Neural cell (in vitro differentiated cells): ENCODE measurements at regions not wholly inside any gene's neighbourhood (a gene's known extent, or its start where the extent isn't known, plus 50 kb on each side); places are given as distances from the start of the nearest gene placed in this dataset.

Experiments used
- H2AFZ ChIP-seq: fragments of 200-600, 300-800 bp; sonication (generic), shearing (Covaris generic); 2 replicates; pipeline ENCODE4 v1.6.0; 2014; ENCODE audit warnings: low read depth, mild to moderate bottlenecking, antibody characterized with exemption, low read length, moderate library complexity
- H3F3A ChIP-seq: fragments of 200-600 bp; shearing (Covaris generic); 2 replicates; pipeline ENCODE4 v1.6.1; 2016; ENCODE audit warnings: mild to moderate bottlenecking, moderate library complexity, mixed read lengths, antibody characterized with exemption, low read length; ENCODE audit not compliant: insufficient read depth, poor library complexity, severe bottlenecking
- H3K27ac ChIP-seq: fragments of 200-600, 300-800 bp; sonication (generic), shearing (Covaris generic); 2 replicates; pipeline ENCODE4 v1.5.1; 2014; ENCODE audit warnings: mild to moderate bottlenecking, low read length, moderate library complexity
- H3K27me3 ChIP-seq: fragments of 300-800, 200-600 bp; sonication (generic), shearing (Covaris generic); 2 replicates; pipeline ENCODE4 v1.6.0; 2014; ENCODE audit warnings: mild to moderate bottlenecking, low read depth, low read length, moderate library complexity; ENCODE audit not compliant: insufficient read depth
- H3K36me3 ChIP-seq: fragments of 300-800, 200-600 bp; sonication (generic), shearing (Covaris generic); 2 replicates; pipeline ENCODE4 v1.5.1; 2014; ENCODE audit warnings: mild to moderate bottlenecking, antibody characterized with exemption, low read length, moderate library complexity; ENCODE audit not compliant: insufficient read depth
- H3K4me2 ChIP-seq: fragments of 300-800, 200-600 bp; sonication (generic), shearing (Covaris generic); 2 replicates; pipeline ENCODE4 v1.6.0; 2014; ENCODE audit warnings: mild to moderate bottlenecking, low read length
- H3K4me3 ChIP-seq: fragments of 300-800, 200-600 bp; sonication (generic), shearing (Covaris generic); 2 replicates; pipeline ENCODE4 v1.5.1; 2014; ENCODE audit warnings: mild to moderate bottlenecking, low read length, moderate library complexity
- H3K79me2 ChIP-seq: fragments of 200-600 bp; shearing (Covaris generic); replicated peaks from 2 replicates; pipeline ENCODE4 v1.6.0; 2014; ENCODE audit warnings: mild to moderate bottlenecking, low read length, moderate library complexity; ENCODE audit not compliant: insufficient read depth
- H3K9ac ChIP-seq: fragments of 300-800, 200-600 bp; sonication (generic), shearing (Covaris generic); 2 replicates; pipeline ENCODE4 v1.6.1; 2016; ENCODE audit warnings: mild to moderate bottlenecking, low read length, mixed read lengths
- H3K9me2 ChIP-seq: fragments of 200-600 bp; shearing (Covaris generic); 2 replicates; pipeline ENCODE4 v1.6.1; 2016; ENCODE audit warnings: mild to moderate bottlenecking, low read length, mixed read lengths; ENCODE audit not compliant: insufficient read depth
- H3K9me3 ChIP-seq: fragments of 200-600, 300-800 bp; sonication (generic), shearing (Covaris generic); 2 replicates; pipeline ENCODE4 v1.6.1; 2016; ENCODE audit warnings: mild to moderate bottlenecking, mixed run types, low read length, moderate library complexity, mixed read lengths
- H4K20me1 ChIP-seq: fragments of 200-600 bp; shearing (Covaris generic); 2 replicates; pipeline ENCODE4 v1.6.1; 2016; ENCODE audit warnings: mild to moderate bottlenecking, mixed run types; ENCODE audit not compliant: insufficient read depth
- CTCF ChIP-seq: fragments of 450-650 bp; IDR thresholded peaks from 2 replicates; pipeline ENCODE4 v1.5.1; 2014; ENCODE audit warnings: antibody characterized with exemption, mild to moderate bottlenecking, moderate library complexity; ENCODE audit not compliant: poor library complexity, severe bottlenecking
- EP300 ChIP-seq: fragments of 450-650 bp; conservative IDR thresholded peaks from 2 replicates; pipeline ENCODE4 v1.6.1; 2014; ENCODE audit warnings: antibody characterized with exemption, mild to moderate bottlenecking, moderate library complexity; ENCODE audit not compliant: poor library complexity, severe bottlenecking
- EZH2 ChIP-seq: fragments of 200-600, 300-800 bp; shearing (Covaris generic), sonication (generic); IDR thresholded peaks from 2 replicates; pipeline ENCODE4 v1.6.1; 2014; ENCODE audit warnings: antibody characterized with exemption, low read length, borderline replicate concordance, mild to moderate bottlenecking; ENCODE audit not compliant: insufficient read depth, poor library complexity, severe bottlenecking
- MXI1 ChIP-seq: fragments of 450-650 bp; conservative IDR thresholded peaks from 2 replicates; pipeline ENCODE4 v1.6.1; 2014; ENCODE audit warnings: antibody characterized with exemption, mild to moderate bottlenecking; ENCODE audit not compliant: poor library complexity, severe bottlenecking
- POLR2AphosphoS5 ChIP-seq: IDR thresholded peaks from 2 replicates; pipeline ENCODE4 v1.6.1; 2012
- RAD21 ChIP-seq: fragments of 450-650 bp; conservative IDR thresholded peaks from 2 replicates; pipeline ENCODE4 v1.6.1; 2014; ENCODE audit warnings: antibody characterized with exemption, mild to moderate bottlenecking, moderate library complexity
- REST ChIP-seq: IDR thresholded peaks from 2 replicates; pipeline ENCODE4 v1.6.1; 2012; ENCODE audit warnings: borderline replicate concordance
- SMC3 ChIP-seq: fragments of 450-650 bp; conservative IDR thresholded peaks from 2 replicates; pipeline ENCODE4 v1.6.1; 2014; ENCODE audit warnings: antibody characterized with exemption, mild to moderate bottlenecking, moderate library complexity; ENCODE audit not compliant: poor library complexity
- TAF1 ChIP-seq: IDR thresholded peaks from 2 replicates; pipeline ENCODE4 v1.6.1; 2012; ENCODE audit warnings: low read depth

GRCh38 chr4:71664366-71664765, 119.5 kb downstream of the GC start:
- H3K9me2 ChIP-seq = no peaks in the 10 kb centered on the region
- no peak overlapping the region for H2AFZ ChIP-seq
- TF ChIP-seq CTCF (no peak), SMC3 (no peak), TAF1 (no peak), EZH2 (no peak), EP300 (no peak), MXI1 (no peak), RAD21 (no peak), POLR2AphosphoS5 (no peak), REST (no peak)
- no peaks in the 10 kb centered on the region for H4K20me1 ChIP-seq
- H3K27ac ChIP-seq = no peak overlapping the region
- no peaks in the 10 kb centered on the region for H3K79me2 ChIP-seq
- H3K4me3 ChIP-seq = no peak overlapping the region
- no peaks in the 10 kb centered on the region for H3K27me3 ChIP-seq
- H3K9ac ChIP-seq = no peak overlapping the region
- no peaks in the 10 kb centered on the region for H3K36me3 ChIP-seq
- no peak overlapping the region for H3K4me2 ChIP-seq
- no peaks in the 10 kb centered on the region for H3F3A ChIP-seq
- no peaks in the 10 kb centered on the region for H3K9me3 ChIP-seq

GRCh38 chr4:71663780-71664179, 120.1 kb downstream of the GC start:
- Histone ChIP-seq H3K4me2 (no peak overlapping the region), H4K20me1 (no peaks in the 10 kb centered on the region), H3K9me2 (no peaks in the 10 kb centered on the region), H3K27me3 (no peaks in the 10 kb centered on the region), H3K36me3 (no peaks in the 10 kb centered on the region), H3K27ac (no peak overlapping the region), H3K4me3 (no peak overlapping the region), H2AFZ (no peak overlapping the region), H3F3A (no peaks in the 10 kb centered on the region), H3K79me2 (no peaks in the 10 kb centered on the region), H3K9ac (no peak overlapping the region), H3K9me3 (no peaks in the 10 kb centered on the region)
- TF ChIP-seq MXI1 = no peak
- no peak for TF ChIP-seq CTCF
- TF ChIP-seq TAF1 = no peak
- TF ChIP-seq EP300 = no peak
- no peak for TF ChIP-seq RAD21
- no peak for TF ChIP-seq SMC3
- no peak for TF ChIP-seq POLR2AphosphoS5
- TF ChIP-seq EZH2 = no peak
- TF ChIP-seq REST = no peak
